Natural killer cell (primary cell): ENCODE measurements at regions not wholly inside any gene's neighbourhood (a gene's known extent, or its start where the extent isn't known, plus 50 kb on each side); places are given as distances from the start of the nearest gene placed in this dataset.

Experiments
- ATAC-seq, 3 donors: fragments of 150-1000 bp in 2 of 3; fragments of 200-7000 bp in 1 of 3; cut with Tn5 transposase; 1 replicate in 1 of 3; 2 replicates in 2 of 3; pipeline ENCODE4 v1.10.0; 2021; ENCODE audit warnings: mild to moderate bottlenecking in 2 of 3, moderate library complexity in 2 of 3
- DNase-seq, 2 donors: peaks; one replicate each; pipeline versions ENCODE4 v3.0.0 to v3.0.0-alpha.2; 2013 to 2021; ENCODE audit warnings: mixed read lengths in 1 of 2
- H3K27ac ChIP-seq: one replicate; pipeline ENCODE4 v1.5.1; 2013; ENCODE audit warnings: mild to moderate bottlenecking, low read length
- H3K27me3 ChIP-seq: one replicate; pipeline ENCODE4 v1.6.1; 2013; ENCODE audit warnings: low read length; ENCODE audit not compliant: control insufficient read depth, insufficient read depth
- H3K36me3 ChIP-seq: one replicate; pipeline ENCODE4 v1.6.1; 2013; ENCODE audit warnings: low read length; ENCODE audit not compliant: control insufficient read depth, insufficient read depth
- H3K4me1 ChIP-seq: one replicate; pipeline ENCODE4 v1.6.1; 2013; ENCODE audit warnings: low read length; ENCODE audit not compliant: control insufficient read depth, insufficient read depth
- H3K4me3 ChIP-seq: one replicate; pipeline ENCODE4 v1.5.1; 2013; ENCODE audit warnings: low read length
- H3K9me3 ChIP-seq: one replicate; pipeline ENCODE4 v1.6.1; 2013; ENCODE audit warnings: low read length; ENCODE audit not compliant: control insufficient read depth, insufficient read depth
- H3K27ac Mint-ChIP-seq, 2 donors: one replicate each; pipeline ENCODE4 v1.8.0; 2022; ENCODE audit warnings: mild to moderate bottlenecking in 2 of 2, mixed read lengths in 2 of 2, moderate library complexity in 1 of 2
- H3K27me3 Mint-ChIP-seq, 2 donors: one replicate each; pipeline ENCODE4 v1.8.0; 2022; ENCODE audit warnings: low read depth in 2 of 2, mixed read lengths in 2 of 2
- H3K36me3 Mint-ChIP-seq: one replicate; pipeline ENCODE4 v1.8.0; 2022; ENCODE audit warnings: mixed read lengths
- H3K4me1 Mint-ChIP-seq, 2 donors: one replicate each; pipeline ENCODE4 v1.8.0; 2022; ENCODE audit warnings: mixed read lengths in 2 of 2
- H3K4me3 Mint-ChIP-seq: one replicate; pipeline ENCODE4 v1.8.0; 2022; ENCODE audit warnings: mild to moderate bottlenecking, moderate library complexity, mixed read lengths
- H3K9me3 Mint-ChIP-seq, 2 donors: one replicate each; pipeline ENCODE4 v1.8.0; 2022; ENCODE audit warnings: mixed read lengths in 2 of 2
- CTCF ChIP-seq: fragments of 200-600 bp; IDR thresholded peaks from one replicate; pipeline ENCODE4 v1.8.0; 2022; ENCODE audit warnings: antibody characterized with exemption
- WGBS: methylation state at CpG from one replicate; pipeline ENCODE4 v1.1.7; 2013; ENCODE audit warnings: missing lambda C conversion rate; ENCODE audit not compliant: insufficient coverage; 5-methylcytosine and 5-hydroxymethylcytosine counted together
- intact Hi-C: fragments of 100-400 bp; cut with micrococcal nuclease; formaldehyde crosslinking; loops from one replicate; pipeline ENCODE4 v1.14.2; 2022

DNA sequence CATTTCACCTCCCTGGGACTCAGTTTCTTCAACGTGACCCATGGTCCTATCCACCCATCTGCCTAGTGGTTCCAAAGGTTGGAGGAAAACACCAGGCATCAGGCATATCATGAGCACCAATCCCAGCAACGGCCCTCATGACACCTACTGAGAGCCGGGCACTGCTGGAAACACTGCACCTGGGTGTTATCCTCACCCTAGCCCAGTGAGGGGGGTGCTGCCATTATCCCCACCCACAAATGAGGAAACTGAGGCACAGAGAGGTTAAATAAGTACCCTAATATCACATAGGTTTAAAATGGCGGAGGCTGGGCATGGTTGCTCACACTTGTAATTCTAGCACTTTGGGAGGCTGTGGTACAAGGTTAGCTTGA lies 206.9 kb downstream of the MATN1 start:
- no peaks in the 10 kb centered on the region for H3K27me3 ChIP-seq
- no peaks in the 10 kb centered on the region for H3K4me1 Mint-ChIP-seq
- no peaks in the 10 kb centered on the region for H3K4me1 ChIP-seq
- H3K4me3 ChIP-seq: no peak overlapping the region
- H3K27ac Mint-ChIP-seq: no peak overlapping the region
- DNase-seq: no peak
- peaks cover 10 to 15% of the 10 kb centered on the region in 2 donors for H3K27me3 Mint-ChIP-seq
- no peak overlapping the region for H3K27ac ChIP-seq
- no peaks in the 10 kb centered on the region for H3K36me3 Mint-ChIP-seq
- 79% methylated on average over 3 of the region's 4 CpGs for WGBS
- H3K4me3 Mint-ChIP-seq: no peak overlapping the region
- no peak for TF ChIP-seq CTCF
- H3K36me3 ChIP-seq: no peaks in the 10 kb centered on the region
- H3K9me3 Mint-ChIP-seq: no peaks in the 10 kb centered on the region
- no peaks in the 10 kb centered on the region for H3K9me3 ChIP-seq
- intact Hi-C loops: no loop called here
- ATAC-seq: no peak

DNA sequence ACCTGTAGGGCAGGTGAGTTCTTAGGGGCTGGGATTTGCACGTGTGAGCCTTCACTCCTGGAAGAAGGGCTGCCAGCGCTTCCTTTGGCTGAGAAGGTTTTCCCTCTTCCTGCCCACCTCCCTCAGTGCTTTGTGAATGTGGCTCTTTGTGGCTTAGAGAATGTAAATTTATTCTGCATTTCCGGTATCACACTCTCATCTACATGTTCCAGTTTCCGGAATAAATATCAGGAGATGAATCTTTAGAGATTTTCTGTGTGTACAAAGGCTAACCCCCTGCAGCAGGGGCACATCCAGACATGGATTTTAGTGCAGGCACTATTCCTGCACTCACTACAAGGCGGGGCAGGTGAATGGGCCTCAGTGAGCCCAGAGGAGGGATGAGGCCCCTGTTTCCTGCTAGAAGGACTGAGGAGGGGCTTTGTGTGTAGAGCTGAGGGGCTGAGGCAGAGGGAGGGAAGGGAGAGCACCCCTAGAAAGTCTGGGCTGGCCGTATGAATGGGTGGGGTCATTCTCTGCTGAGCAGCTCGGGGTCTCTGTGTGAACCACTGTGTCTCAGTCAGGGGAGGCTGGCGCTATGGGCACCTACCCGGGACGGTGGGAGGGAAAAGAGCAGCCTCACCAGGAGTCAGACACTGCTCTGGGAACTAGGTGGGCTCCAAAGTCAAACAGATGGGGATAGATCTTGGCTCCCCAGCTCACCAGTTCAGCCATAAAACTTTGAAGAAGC lies 207.5 kb downstream of the MATN1 start:
- Mint-ChIP-seq H3K36me3 (no peaks in the 10 kb centered on the region), H3K4me1 (no peaks in the 10 kb centered on the region), H3K4me3 (no peak overlapping the region), H3K27ac (no peak overlapping the region), H3K27me3 (peaks cover 6 to 20% of the 10 kb centered on the region in 2 donors), H3K9me3 (no peaks in the 10 kb centered on the region)
- Histone ChIP-seq H3K4me3 (no peak overlapping the region), H3K4me1 (no peaks in the 10 kb centered on the region), H3K36me3 (no peaks in the 10 kb centered on the region), H3K27ac (no peak overlapping the region), H3K9me3 (no peaks in the 10 kb centered on the region), H3K27me3 (no peaks in the 10 kb centered on the region)
- intact Hi-C loops: no loop called here
- 60% methylated on average over 8 of the region's 10 CpGs for WGBS
- no peak for DNase-seq
- no peak for TF ChIP-seq CTCF
- ATAC-seq: no peak

DNA sequence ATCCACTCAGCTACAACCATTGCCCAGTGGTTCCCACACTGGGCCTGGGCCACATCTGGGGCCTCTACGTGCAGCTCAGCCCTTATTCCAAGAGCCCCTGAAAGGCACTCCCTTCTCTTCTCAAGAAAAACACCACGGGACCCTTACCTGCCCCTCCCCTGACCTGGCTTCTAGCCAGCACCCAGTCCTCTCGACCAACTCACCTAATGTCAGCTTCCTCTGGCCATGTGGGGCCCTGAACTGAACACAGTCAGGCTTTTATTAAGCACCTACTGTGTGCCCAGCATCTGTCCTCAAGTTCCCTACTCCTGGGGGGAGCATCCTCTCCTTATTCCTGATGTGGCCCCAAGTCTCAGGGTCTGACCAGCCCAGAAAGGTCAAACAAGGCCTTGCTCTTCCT lies 208.4 kb downstream of the MATN1 start:
- TF ChIP-seq CTCF: no peak
- Histone ChIP-seq H3K4me3 (no peak overlapping the region), H3K4me1 (no peaks in the 10 kb centered on the region), H3K27ac (no peak overlapping the region), H3K36me3 (no peaks in the 10 kb centered on the region), H3K27me3 (no peaks in the 10 kb centered on the region), H3K9me3 (no peaks in the 10 kb centered on the region)
- peaks cover 6 to 20% of the 10 kb centered on the region in 2 donors for H3K27me3 Mint-ChIP-seq
- no peak for ATAC-seq
- no peak overlapping the region for H3K4me3 Mint-ChIP-seq
- H3K4me1 Mint-ChIP-seq: no peaks in the 10 kb centered on the region
- intact Hi-C loops: no loop called here
- DNase-seq: no peak
- H3K9me3 Mint-ChIP-seq: no peaks in the 10 kb centered on the region
- 55% methylated on average over 3 of the region's 3 CpGs for WGBS
- no peaks in the 10 kb centered on the region for H3K36me3 Mint-ChIP-seq
- no peak overlapping the region for H3K27ac Mint-ChIP-seq

DNA sequence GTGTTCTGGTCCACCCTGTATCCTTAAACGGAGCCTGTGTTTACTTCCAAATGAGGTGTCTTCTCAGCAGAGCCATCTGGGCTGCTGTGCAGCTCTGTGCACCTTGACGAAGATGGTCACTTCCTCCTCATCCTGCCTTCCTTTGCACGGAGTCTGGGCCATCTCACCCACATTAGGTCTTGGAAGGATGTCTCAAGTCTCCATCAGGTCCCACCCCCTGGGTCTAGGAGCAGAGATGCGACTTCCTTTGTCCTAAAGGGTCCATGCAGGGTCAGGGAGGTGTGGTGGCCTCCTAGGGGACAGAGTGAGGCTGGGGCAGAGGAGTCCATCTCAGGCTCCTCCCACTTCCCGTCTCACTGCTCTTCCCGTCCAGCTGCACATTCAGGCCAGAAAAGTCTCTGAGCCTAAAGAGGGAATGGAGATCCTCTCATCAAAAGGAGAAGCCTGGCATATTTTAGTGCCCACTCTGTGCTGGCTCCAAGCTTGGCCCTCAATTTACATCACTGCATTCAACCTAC lies 209.2 kb downstream of the MATN1 start:
- Histone ChIP-seq H3K27ac (no peak overlapping the region), H3K27me3 (no peaks in the 10 kb centered on the region), H3K36me3 (no peaks in the 10 kb centered on the region), H3K4me3 (no peak overlapping the region), H3K4me1 (no peaks in the 10 kb centered on the region), H3K9me3 (no peaks in the 10 kb centered on the region)
- H3K27ac Mint-ChIP-seq: no peak overlapping the region
- 51% methylated on average over 6 of the region's 6 CpGs for WGBS
- intact Hi-C loops: no loop called here
- no peaks in the 10 kb centered on the region for H3K36me3 Mint-ChIP-seq
- H3K9me3 Mint-ChIP-seq: no peaks in the 10 kb centered on the region
- no peaks in the 10 kb centered on the region for H3K4me1 Mint-ChIP-seq
- no peak overlapping the region for H3K4me3 Mint-ChIP-seq
- ATAC-seq (no peak), DNase-seq (no peak)
- no peak for TF ChIP-seq CTCF
- peaks cover 8 to 20% of the 10 kb centered on the region in 2 donors for H3K27me3 Mint-ChIP-seq
